ENCODE measurements at regions not wholly inside any gene's neighbourhood (a gene's known extent, or its start where the extent isn't known, plus 50 kb on each side); places are given as distances from the start of the nearest gene placed in this dataset.

DNA sequence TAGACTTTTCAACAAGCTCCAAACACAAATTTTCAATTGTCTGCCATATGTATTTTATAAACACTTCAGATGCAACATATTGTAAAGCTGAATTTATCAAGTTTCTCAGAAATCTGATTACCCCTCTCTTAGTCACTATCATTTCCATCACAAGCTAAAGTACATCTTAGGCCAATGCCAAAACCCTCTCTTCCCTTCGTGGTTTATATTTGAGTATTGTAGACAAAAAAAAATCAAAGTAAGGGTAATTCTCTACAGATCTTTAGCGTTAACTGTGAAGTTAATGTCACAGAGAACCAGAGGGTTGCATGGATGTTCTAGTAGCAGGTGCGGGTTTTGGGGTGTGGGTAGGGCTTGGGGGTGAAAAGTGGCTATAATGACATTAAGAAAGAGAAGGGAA is 387.7 kb upstream of the PTGER4 start:
- DNase-seq (ENCODE audit: low spot score in 2 of 2, unreplicated experiment in 2 of 2), result no peak
- TF ChIP-seq, protein P1, sequence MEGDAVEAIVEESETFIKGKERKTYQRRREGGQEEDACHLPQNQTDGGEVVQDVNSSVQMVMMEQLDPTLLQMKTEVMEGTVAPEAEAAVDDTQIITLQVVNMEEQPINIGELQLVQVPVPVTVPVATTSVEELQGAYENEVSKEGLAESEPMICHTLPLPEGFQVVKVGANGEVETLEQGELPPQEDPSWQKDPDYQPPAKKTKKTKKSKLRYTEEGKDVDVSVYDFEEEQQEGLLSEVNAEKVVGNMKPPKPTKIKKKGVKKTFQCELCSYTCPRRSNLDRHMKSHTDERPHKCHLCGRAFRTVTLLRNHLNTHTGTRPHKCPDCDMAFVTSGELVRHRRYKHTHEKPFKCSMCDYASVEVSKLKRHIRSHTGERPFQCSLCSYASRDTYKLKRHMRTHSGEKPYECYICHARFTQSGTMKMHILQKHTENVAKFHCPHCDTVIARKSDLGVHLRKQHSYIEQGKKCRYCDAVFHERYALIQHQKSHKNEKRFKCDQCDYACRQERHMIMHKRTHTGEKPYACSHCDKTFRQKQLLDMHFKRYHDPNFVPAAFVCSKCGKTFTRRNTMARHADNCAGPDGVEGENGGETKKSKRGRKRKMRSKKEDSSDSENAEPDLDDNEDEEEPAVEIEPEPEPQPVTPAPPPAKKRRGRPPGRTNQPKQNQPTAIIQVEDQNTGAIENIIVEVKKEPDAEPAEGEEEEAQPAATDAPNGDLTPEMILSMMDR (IDR thresholded peaks at IDR 0.05; ENCODE audit: unreplicated experiment), result no peak
- Mint-ChIP-seq H3K9me3 (peaks cover 11% of the 10 kb centered on the region), H3K4me3 (no peak overlapping the region), H3K36me3 (no peaks in the 10 kb centered on the region), H3K27me3 (ENCODE audit: low read depth) (no peaks in the 10 kb centered on the region), H3K27ac (no peak overlapping the region), H3K4me1 (peaks cover 5% of the 10 kb centered on the region)

DNA sequence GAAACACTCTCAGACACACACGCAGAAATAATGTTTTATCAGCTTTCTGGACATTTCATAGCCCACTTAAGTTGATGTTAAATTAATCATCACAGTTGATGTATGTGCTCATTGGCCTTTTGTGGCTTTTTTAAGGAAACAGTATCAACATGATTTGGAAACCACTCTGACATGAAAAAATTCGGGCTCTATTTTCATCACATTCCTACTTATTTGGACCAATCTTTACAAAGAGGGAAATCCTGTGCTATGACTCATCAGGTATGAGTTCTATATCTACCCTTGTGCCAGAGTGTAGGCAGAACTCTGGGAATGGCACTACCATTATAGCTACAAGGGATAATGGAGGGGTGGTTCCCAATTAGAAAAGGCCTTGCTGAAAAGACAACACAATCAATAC is 388.4 kb upstream of the PTGER4 start:
- no peak for DNase-seq (ENCODE audit: low spot score in 2 of 2, unreplicated experiment in 2 of 2)
- TF ChIP-seq, protein P1 (IDR thresholded peaks at IDR 0.05; ENCODE audit: unreplicated experiment), result no peak
- no peak overlapping the region for H3K27ac Mint-ChIP-seq
- peaks cover 5% of the 10 kb centered on the region for H3K4me1 Mint-ChIP-seq
- no peak overlapping the region for H3K4me3 Mint-ChIP-seq
- H3K36me3 Mint-ChIP-seq, result no peaks in the 10 kb centered on the region
- peaks cover 9% of the 10 kb centered on the region for H3K9me3 Mint-ChIP-seq
- H3K27me3 Mint-ChIP-seq (ENCODE audit: low read depth), result no peaks in the 10 kb centered on the region

DNA sequence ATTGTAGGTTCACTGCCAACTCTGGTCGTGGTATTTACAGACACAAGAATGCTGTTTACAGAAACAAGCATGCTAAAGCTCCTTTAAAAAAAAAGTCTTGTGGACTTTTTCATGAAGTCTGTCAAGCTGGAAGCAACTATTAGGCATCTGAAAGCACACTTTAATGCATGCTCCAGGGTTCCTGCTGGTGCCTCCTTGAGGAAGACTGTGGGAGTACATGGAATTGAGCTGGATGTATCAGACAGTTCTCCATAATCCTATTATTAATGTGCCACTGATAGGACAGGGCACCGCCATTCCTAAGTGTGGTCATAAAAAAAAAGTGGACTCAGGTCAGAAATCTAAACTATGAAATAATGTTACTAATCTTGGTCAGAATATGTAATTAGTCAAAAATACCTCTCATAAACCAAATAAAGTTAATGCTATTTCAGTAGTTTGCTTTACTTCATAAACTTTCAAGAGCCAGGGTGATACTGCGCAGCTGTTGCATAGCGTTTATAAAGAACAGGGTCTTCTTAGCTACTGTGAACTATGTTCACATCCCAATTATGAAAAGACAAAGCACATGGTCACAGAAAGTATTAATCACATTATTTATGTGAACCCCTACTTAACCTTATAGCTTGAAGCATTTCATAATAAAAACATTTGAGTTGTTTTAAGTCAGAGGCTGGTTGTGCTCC is 390.8 kb upstream of the PTGER4 start:
- Mint-ChIP-seq H3K27ac (no peak overlapping the region), H3K4me1 (peaks cover 13% of the 10 kb centered on the region), H3K9me3 (peaks cover 9% of the 10 kb centered on the region), H3K36me3 (no peaks in the 10 kb centered on the region), H3K27me3 (ENCODE audit: low read depth) (no peaks in the 10 kb centered on the region), H3K4me3 (no peak overlapping the region)
- TF ChIP-seq, protein P1 (IDR thresholded peaks at IDR 0.05; ENCODE audit: unreplicated experiment), result no peak
- DNase-seq (ENCODE audit: low spot score in 2 of 2, unreplicated experiment in 2 of 2), result no peak

DNA sequence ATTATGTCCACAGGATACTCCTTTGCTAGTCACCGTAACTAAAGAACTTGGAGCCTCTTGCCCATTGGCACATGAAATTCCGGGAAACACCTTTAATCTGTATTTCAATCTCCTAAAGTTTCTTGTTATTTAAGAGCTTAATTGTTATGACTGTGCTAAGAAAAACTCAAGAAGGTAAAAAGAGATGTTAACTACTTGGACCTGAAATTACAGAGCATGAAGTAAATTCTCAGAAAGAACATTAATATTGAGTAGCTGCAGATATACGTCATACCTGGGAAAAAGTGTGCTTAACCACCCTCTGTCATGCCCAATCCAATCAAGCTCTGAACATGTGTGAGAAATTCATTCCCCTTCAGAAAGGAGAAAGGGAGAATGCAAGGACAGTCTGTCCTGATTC is 394.9 kb upstream of the PTGER4 start:
- Mint-ChIP-seq H3K36me3 (no peaks in the 10 kb centered on the region), H3K4me1 (peaks cover 16% of the 10 kb centered on the region), H3K27ac (no peak overlapping the region), H3K9me3 (peaks cover 3% of the 10 kb centered on the region), H3K27me3 (ENCODE audit: low read depth) (no peaks in the 10 kb centered on the region), H3K4me3 (no peak overlapping the region)
- DNase-seq (ENCODE audit: low spot score in 2 of 2, unreplicated experiment in 2 of 2), result no peak
- TF ChIP-seq, protein P1 (IDR thresholded peaks at IDR 0.05; ENCODE audit: unreplicated experiment), result no peak

DNA sequence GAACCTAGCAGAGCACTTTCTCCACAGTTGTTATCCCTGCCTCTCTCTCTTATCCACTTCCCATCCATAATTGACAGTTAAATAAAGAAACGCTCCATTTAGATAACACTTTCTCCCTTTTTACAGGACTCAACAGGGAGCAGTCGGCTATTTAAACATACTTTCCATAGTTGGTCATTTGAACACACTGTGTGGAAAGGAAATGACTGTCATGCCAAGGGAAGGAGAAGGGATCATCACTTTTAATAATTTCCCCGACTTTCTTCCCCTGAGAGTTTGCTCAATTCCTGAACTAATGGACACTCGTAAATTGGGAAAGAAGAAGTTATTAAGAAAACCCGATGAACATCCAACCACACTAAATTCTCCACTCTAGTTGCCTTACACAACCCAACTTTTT is 400.8 kb upstream of the PTGER4 start:
- DNase-seq (ENCODE audit: low spot score in 2 of 2, unreplicated experiment in 2 of 2), result no peak
- Mint-ChIP-seq H3K4me3 (no peak overlapping the region), H3K27ac (peak overlapping the region; percentile 66), H3K27me3 (ENCODE audit: low read depth) (no peaks in the 10 kb centered on the region), H3K9me3 (peaks cover 3% of the 10 kb centered on the region), H3K4me1 (peaks cover 37% of the 10 kb centered on the region), H3K36me3 (no peaks in the 10 kb centered on the region)
- TF ChIP-seq, protein P1 (IDR thresholded peaks at IDR 0.05; ENCODE audit: unreplicated experiment), result no peak

Measured in mesothelial cell of epicardium (in vitro differentiated cells).